HEK293 (cell line): ENCODE measurements at regions not wholly inside any gene's neighbourhood (a gene's known extent, or its start where the extent isn't known, plus 50 kb on each side); places are given as distances from the start of the nearest gene placed in this dataset.
A peak's percentile ranks its signal among the peaks of the same experiment; 100 is the strongest.

Experiments used
- CTCF ChIA-PET: fragments of 350-600 bp; formaldehyde crosslinking; extraction: SDS; loops from one replicate; lab custom pipeline; 2021; ENCODE audit warnings: antibody characterized with exemption; lab: Yijun Ruan, JAX
- POLR2A ChIA-PET: fragments of 300-600 bp; formaldehyde crosslinking; extraction: SDS; loops from one replicate; lab custom pipeline; 2020; ENCODE audit warnings: antibody characterized with exemption, inconsistent platforms; lab: Yijun Ruan, JAX
- H3K27ac ChIP-seq: fragments of 200-500 bp; sonication (Bioruptor generic); 2 replicates; pipeline ENCODE4 v1.5.1; 2014; ENCODE audit warnings: low read depth, low read length, control low read depth, inconsistent platforms; ENCODE audit errors: extremely low read depth
- H3K36me3 ChIP-seq, 2 experiments: fragments of 200-500 bp in 1 of 2; sonication (Bioruptor generic) in 1 of 2; 1 replicate in 1 of 2; 2 replicates in 1 of 2; pipeline ENCODE4 v1.5.1; 2014 to 2017; ENCODE audit warnings: inconsistent platforms in 2 of 2, low read length in 2 of 2; ENCODE audit not compliant: control insufficient read depth in 2 of 2, insufficient read depth in 1 of 2
- H3K4me1 ChIP-seq: fragments of 200-500 bp; sonication (Bioruptor generic); 2 replicates; pipeline ENCODE4 v1.5.1; 2014; ENCODE audit warnings: mild to moderate bottlenecking, low read length, inconsistent platforms; ENCODE audit not compliant: control insufficient read depth, insufficient read depth
- H3K4me3 ChIP-seq: 2 replicates; pipeline ENCODE4 v1.5.1; 2011; ENCODE audit warnings: low read depth, mild to moderate bottlenecking, control low read depth, low read length, moderate library complexity
- H3K9me3 ChIP-seq: fragments of 200-500 bp; sonication (Bioruptor generic); 2 replicates; pipeline ENCODE4 v1.5.1; 2014; ENCODE audit warnings: low read depth, low read length, inconsistent platforms; ENCODE audit not compliant: control insufficient read depth, insufficient read depth
- BCL6B ChIP-seq: fragments of 450-650 bp; formaldehyde crosslinking; IDR thresholded peaks from 2 replicates; pipeline ENCODE4 v1.5.1; 2017; ENCODE audit warnings: missing biosample characterization, missing genetic modification characterization
- GLIS1 ChIP-seq: fragments of 450-650 bp; formaldehyde crosslinking; IDR thresholded peaks from 2 replicates; pipeline ENCODE4 v1.5.1; 2016; ENCODE audit warnings: missing biosample characterization, missing genetic modification characterization
- HOXA7 ChIP-seq: sonication (generic); formaldehyde crosslinking; IDR thresholded peaks from 2 replicates; pipeline ENCODE4 v1.8.1; 2022; ENCODE audit warnings: missing genetic modification reagents, borderline replicate concordance
- HOXD13 ChIP-seq: sonication (generic); formaldehyde crosslinking; IDR thresholded peaks from 2 replicates; pipeline ENCODE4 v1.8.0; 2022; ENCODE audit warnings: missing genetic modification reagents, borderline replicate concordance
- TRIM28 ChIP-seq: IDR thresholded peaks from 2 replicates; pipeline ENCODE4 v1.6.1; 2011; ENCODE audit warnings: low read length, control low read depth, borderline replicate concordance
- ZNF157 ChIP-seq: fragments of 450-650 bp; formaldehyde crosslinking; IDR thresholded peaks from 2 replicates; pipeline ENCODE4 v1.5.1; 2016; ENCODE audit warnings: missing biosample characterization, missing genetic modification characterization
- ZNF16 ChIP-seq: fragments of 450-650 bp; formaldehyde crosslinking; IDR thresholded peaks from 2 replicates; pipeline ENCODE4 v1.5.1; 2016; ENCODE audit warnings: low read depth, missing biosample characterization, missing genetic modification characterization
- ZNF175 ChIP-seq: fragments of 450-650 bp; formaldehyde crosslinking; IDR thresholded peaks from 2 replicates; pipeline ENCODE4 v1.5.1; 2016; ENCODE audit warnings: missing biosample characterization, missing genetic modification characterization
- ZNF239 ChIP-seq: fragments of 450-650 bp; formaldehyde crosslinking; IDR thresholded peaks from 2 replicates; pipeline ENCODE4 v1.5.1; 2016; ENCODE audit warnings: missing biosample characterization, missing genetic modification characterization
- ZNF26 ChIP-seq: fragments of 450-650 bp; formaldehyde crosslinking; IDR thresholded peaks from 2 replicates; pipeline ENCODE4 v1.5.1; 2016; ENCODE audit warnings: missing biosample characterization, missing genetic modification characterization
- ZNF302 ChIP-seq: fragments of 450-650 bp; formaldehyde crosslinking; IDR thresholded peaks from 2 replicates; pipeline ENCODE4 v1.5.1; 2016; ENCODE audit warnings: missing biosample characterization, missing genetic modification characterization, low read depth
- ZNF311 ChIP-seq: fragments of 450-650 bp; formaldehyde crosslinking; IDR thresholded peaks from 2 replicates; pipeline ENCODE4 v1.5.1; 2017; ENCODE audit warnings: missing biosample characterization, missing genetic modification characterization, borderline replicate concordance
- ZNF394 ChIP-seq: fragments of 450-650 bp; formaldehyde crosslinking; IDR thresholded peaks from 2 replicates; pipeline ENCODE4 v1.5.1; 2016; ENCODE audit warnings: missing biosample characterization, missing genetic modification characterization, mild to moderate bottlenecking, moderate library complexity, borderline replicate concordance
- ZNF426 ChIP-seq: fragments of 450-650 bp; formaldehyde crosslinking; IDR thresholded peaks from 2 replicates; pipeline ENCODE4 v1.5.1; 2017; ENCODE audit warnings: missing biosample characterization, missing genetic modification characterization, mild to moderate bottlenecking, inconsistent platforms, moderate library complexity
- ZNF600 ChIP-seq: fragments of 450-650 bp; formaldehyde crosslinking; IDR thresholded peaks from 2 replicates; pipeline ENCODE4 v1.5.1; 2016; ENCODE audit warnings: missing biosample characterization, missing genetic modification characterization
- ZNF664 ChIP-seq: fragments of 450-650 bp; formaldehyde crosslinking; IDR thresholded peaks from 2 replicates; pipeline ENCODE4 v1.5.1; 2016; ENCODE audit warnings: missing biosample characterization, missing genetic modification characterization
- ZNF677 ChIP-seq: fragments of 450-650 bp; IDR thresholded peaks from 2 replicates; pipeline ENCODE4 v1.5.0; 2018; ENCODE audit warnings: missing biosample characterization, mild to moderate bottlenecking, missing genetic modification characterization, moderate library complexity
- ZNF785 ChIP-seq: fragments of 450-650 bp; formaldehyde crosslinking; IDR thresholded peaks from 2 replicates; pipeline ENCODE4 v1.5.1; 2016; ENCODE audit warnings: missing biosample characterization, missing genetic modification characterization
- ZNF791 ChIP-seq: fragments of 450-650 bp; formaldehyde crosslinking; IDR thresholded peaks from 2 replicates; pipeline ENCODE4 v1.5.1; 2016; ENCODE audit warnings: missing biosample characterization, missing genetic modification characterization
- ZSCAN16 ChIP-seq: fragments of 450-650 bp; formaldehyde crosslinking; IDR thresholded peaks from 2 replicates; pipeline ENCODE4 v1.5.1; 2016; ENCODE audit warnings: missing biosample characterization, missing genetic modification characterization
- TF ChIP-seq, protein P1 (sequence below): fragments of 450-650 bp; formaldehyde crosslinking; IDR thresholded peaks from 2 replicates; pipeline ENCODE4 v1.5.1; 2017; ENCODE audit warnings: missing biosample characterization, missing genetic modification characterization
- TF ChIP-seq, protein P2 (sequence below): IDR thresholded peaks from 2 replicates; pipeline ENCODE4 v1.6.1; 2011; ENCODE audit warnings: mild to moderate bottlenecking, low read depth, low read length, borderline replicate concordance

DNA sequence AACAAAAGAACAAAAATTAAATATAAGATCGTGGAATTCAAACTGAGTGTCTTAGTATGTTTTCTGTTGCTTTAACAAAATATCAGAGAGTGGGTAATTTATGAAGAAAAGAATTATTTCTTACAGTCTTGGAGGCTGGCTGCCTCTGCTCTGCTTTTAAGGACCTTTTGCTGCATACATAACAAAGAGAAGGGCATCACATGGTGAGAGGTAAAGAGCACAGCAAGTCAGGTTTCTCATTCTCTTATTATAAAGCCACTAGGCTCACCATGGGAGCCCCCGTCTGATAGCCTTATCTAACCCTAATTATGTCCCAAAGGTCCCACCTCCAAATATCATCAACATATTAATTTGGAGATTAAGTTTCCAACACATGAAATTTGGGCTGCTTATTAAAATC lies 231.3 kb downstream of the SLITRK6 start:
- Histone ChIP-seq H3K4me3 (no peak overlapping the region), H3K9me3 (no peaks in the 10 kb centered on the region), H3K27ac (no peak overlapping the region), H3K36me3 (no peaks in the 10 kb centered on the region), H3K4me1 (no peaks in the 10 kb centered on the region)
- CTCF ChIA-PET = no interaction called here
- POLR2A ChIA-PET = no interaction called here
- TF ChIP-seq ZNF311 (tag by site-specific recombination) = no peak
- TF ChIP-seq, protein P1, sequence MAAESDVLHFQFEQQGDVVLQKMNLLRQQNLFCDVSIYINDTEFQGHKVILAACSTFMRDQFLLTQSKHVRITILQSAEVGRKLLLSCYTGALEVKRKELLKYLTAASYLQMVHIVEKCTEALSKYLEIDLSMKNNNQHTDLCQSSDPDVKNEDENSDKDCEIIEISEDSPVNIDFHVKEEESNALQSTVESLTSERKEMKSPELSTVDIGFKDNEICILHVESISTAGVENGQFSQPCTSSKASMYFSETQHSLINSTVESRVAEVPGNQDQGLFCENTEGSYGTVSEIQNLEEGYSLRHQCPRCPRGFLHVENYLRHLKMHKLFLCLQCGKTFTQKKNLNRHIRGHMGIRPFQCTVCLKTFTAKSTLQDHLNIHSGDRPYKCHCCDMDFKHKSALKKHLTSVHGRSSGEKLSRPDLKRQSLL = no peak
- TF ChIP-seq, protein P2, sequence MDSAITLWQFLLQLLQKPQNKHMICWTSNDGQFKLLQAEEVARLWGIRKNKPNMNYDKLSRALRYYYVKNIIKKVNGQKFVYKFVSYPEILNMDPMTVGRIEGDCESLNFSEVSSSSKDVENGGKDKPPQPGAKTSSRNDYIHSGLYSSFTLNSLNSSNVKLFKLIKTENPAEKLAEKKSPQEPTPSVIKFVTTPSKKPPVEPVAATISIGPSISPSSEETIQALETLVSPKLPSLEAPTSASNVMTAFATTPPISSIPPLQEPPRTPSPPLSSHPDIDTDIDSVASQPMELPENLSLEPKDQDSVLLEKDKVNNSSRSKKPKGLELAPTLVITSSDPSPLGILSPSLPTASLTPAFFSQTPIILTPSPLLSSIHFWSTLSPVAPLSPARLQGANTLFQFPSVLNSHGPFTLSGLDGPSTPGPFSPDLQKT = no peak
- no peak for TF ChIP-seq BCL6B (tag by site-specific recombination)
- TF ChIP-seq ZNF302 = no peak
- no peak for TF ChIP-seq HOXD13 (CRISPR knock-in tag)
- TF ChIP-seq ZNF26 (tag by site-specific recombination) = no peak

DNA sequence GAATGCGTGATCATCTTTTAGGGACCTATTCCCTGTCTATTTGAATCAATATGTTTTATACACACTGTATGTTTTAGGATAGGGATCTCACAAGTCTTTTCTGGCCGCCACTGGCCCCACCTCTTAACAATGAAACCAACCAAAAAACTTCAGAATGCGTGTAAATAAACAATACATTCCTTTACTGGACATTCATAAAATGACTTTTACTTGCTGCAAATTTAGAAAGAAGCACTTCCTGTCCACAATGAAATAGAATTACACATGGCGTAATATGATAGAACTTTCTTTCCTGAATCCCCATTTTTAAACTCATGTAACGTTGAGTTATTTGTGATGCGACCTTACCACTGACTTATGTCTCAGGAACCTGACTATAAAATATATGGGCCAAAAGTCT lies 233.6 kb downstream of the SLITRK6 start:
- Histone ChIP-seq H3K27ac (no peak overlapping the region), H3K4me3 (no peak overlapping the region), H3K36me3 (no peaks in the 10 kb centered on the region), H3K4me1 (no peaks in the 10 kb centered on the region), H3K9me3 (no peaks in the 10 kb centered on the region)
- POLR2A ChIA-PET = no interaction called here
- TF ChIP-seq HOXA7 (CRISPR knock-in tag) (no peak), ZNF157 (tag by site-specific recombination) (no peak), ZSCAN16 (no peak), ZNF677 (tag by site-specific recombination) (no peak)
- CTCF ChIA-PET = interaction anchor here (0.6 kb wide), 1 partner anchor 135 kb away, joined by 3 read pairs; no protein-coding TSS in a partner anchor

- TF ChIP-seq ZNF239 (tag by site-specific recombination) = no peak
- 0 out of 2 replicates have a peak, but pooled peaks have one; percentile 23 for TF ChIP-seq TRIM28
- Histone ChIP-seq H3K9me3 (no peaks in the 10 kb centered on the region), H3K4me1 (no peaks in the 10 kb centered on the region), H3K36me3 (no peaks in the 10 kb centered on the region), H3K4me3 (no peak overlapping the region), H3K27ac (no peak overlapping the region)
- ChIA-PET CTCF (no interaction called here), POLR2A (no interaction called here)
These were observed 234.6 kb downstream of the SLITRK6 start for GRCh38 chr13:85564598-85564997.

GRCh38 chr13:85562282-85562681 lies 236.9 kb downstream of the SLITRK6 start:
- ChIA-PET CTCF (no interaction called here), POLR2A (no interaction called here)
- Histone ChIP-seq H3K4me3 (no peak overlapping the region), H3K27ac (no peak overlapping the region), H3K4me1 (no peaks in the 10 kb centered on the region), H3K36me3 (no peaks in the 10 kb centered on the region), H3K9me3 (no peaks in the 10 kb centered on the region)
- TF ChIP-seq ZNF16 (tag by site-specific recombination) (no peak), ZNF394 (tag by site-specific recombination) (no peak), ZNF664 (tag by site-specific recombination) (no peak), ZNF600 (no peak), GLIS1 (tag by site-specific recombination) (no peak), ZNF785 (no peak), ZNF175 (no peak), ZNF426 (tag by site-specific recombination) (no peak), ZNF791 (tag by site-specific recombination) (no peak)
- TF ChIP-seq, protein P1 = no peak
